GM12878 (cell line): ENCODE measurements at regions not wholly inside any gene's neighbourhood (a gene's known extent, or its start where the extent isn't known, plus 50 kb on each side); places are given as distances from the start of the nearest gene placed in this dataset.

ENCODE experiments used
- ATAC-seq: fragments of 200-7000 bp; cut with Tn5 transposase; 3 replicates; pipeline ENCODE4 v1.9.1; 2020; ENCODE audit warnings: mild to moderate bottlenecking, moderate library complexity
- BruUV-seq: library from RNA; stranded (reverse); fragments of 400-500 nt; replicated peaks from 2 replicates; lab custom pipeline; 2021; lab: Mats Ljungman, UMichigan
- CTCF ChIA-PET: fragments of 300-600 bp; sonication (Branson Sonifier 250); formaldehyde crosslinking; extraction: SDS; loops from one replicate; lab custom pipeline; 2021; ENCODE audit warnings: inconsistent platforms; lab: Yijun Ruan, JAX
- POLR2A ChIA-PET: fragments of 350-600 bp; formaldehyde crosslinking; extraction: SDS; loops from one replicate; lab custom pipeline; 2021; ENCODE audit warnings: inconsistent platforms; lab: Charles Lee
- RAD21 ChIA-PET: fragments of 300-600 bp; sonication (Branson Sonifier 250); formaldehyde crosslinking; loops from one replicate; lab custom pipeline; 2023; ENCODE audit warnings: antibody characterized with exemption; ENCODE audit not compliant: unreplicated experiment; lab: Charles Lee
- SMC1A ChIA-PET: fragments of 300-600 bp; sonication (Branson Sonifier 250); formaldehyde crosslinking; loops from one replicate; lab custom pipeline; 2023; ENCODE audit not compliant: unreplicated experiment, uncharacterized antibody; lab: Charles Lee
- DNase-seq: peaks from one replicate; pipeline ENCODE4 v3.0.0-alpha.2; 2011; ENCODE audit warnings: low read depth, low spot score
- FAIRE-seq: peaks from 3 replicates; lab custom pipeline; 2011; peaks lifted over from hg19 to GRCh38; lab: Jason Lieb, UNC
- H2AFZ ChIP-seq: 2 replicates; pipeline ENCODE4 v1.6.0; 2011; ENCODE audit warnings: low read depth, low read length, control low read depth; ENCODE audit not compliant: control insufficient read depth
- H3K27ac ChIP-seq: 2 replicates; pipeline ENCODE4 v1.5.1; 2011; ENCODE audit warnings: control low read depth; ENCODE audit not compliant: control insufficient read depth, insufficient read depth
- H3K27me3 ChIP-seq, 2 experiments: replicated peaks in 1 of 2; 2 replicates each; pipeline versions ENCODE4 v1.6.0 to v1.6.1; 2011; ENCODE audit warnings: low read length in 1 of 2; ENCODE audit not compliant: control insufficient read depth in 2 of 2, insufficient read depth in 2 of 2
- H3K36me3 ChIP-seq, 2 experiments: 2 replicates each; pipeline ENCODE4 v1.5.1; 2011; ENCODE audit warnings: low read length in 1 of 2; ENCODE audit not compliant: control insufficient read depth in 2 of 2, insufficient read depth in 2 of 2
- H3K4me1 ChIP-seq: 2 replicates; pipeline ENCODE4 v1.6.1; 2011; ENCODE audit warnings: mild to moderate bottlenecking, low read length, moderate library complexity, mixed read lengths; ENCODE audit not compliant: control insufficient read depth, insufficient read depth
- H3K4me2 ChIP-seq: 2 replicates; pipeline ENCODE4 v1.6.0; 2011; ENCODE audit warnings: control low read depth; ENCODE audit not compliant: control insufficient read depth, insufficient read depth
- H3K4me3 ChIP-seq: fragments of 200-600 bp; sonication (generic); 2 replicates; pipeline ENCODE4 v1.5.1; 2016
- H3K79me2 ChIP-seq: 2 replicates; pipeline ENCODE4 v1.6.0; 2011; ENCODE audit warnings: low read length; ENCODE audit not compliant: control insufficient read depth, insufficient read depth
- H3K9ac ChIP-seq: 2 replicates; pipeline ENCODE4 v1.8.0; 2011; ENCODE audit warnings: low read length, control low read depth, mixed read lengths; ENCODE audit not compliant: control insufficient read depth, insufficient read depth
- H3K9me3 ChIP-seq: replicated peaks from 3 replicates; pipeline ENCODE4 v1.5.1; 2011; ENCODE audit warnings: mild to moderate bottlenecking, low read length; ENCODE audit not compliant: control insufficient read depth, insufficient read depth
- H4K20me1 ChIP-seq: 2 replicates; pipeline ENCODE4 v1.6.0; 2011; ENCODE audit not compliant: control insufficient read depth, insufficient read depth
- GABPA ChIP-seq: IDR thresholded peaks from 2 replicates; pipeline ENCODE4 v1.6.1; 2014; ENCODE audit warnings: antibody characterized with exemption, low read depth, mild to moderate bottlenecking, inconsistent platforms
- HCFC1 ChIP-seq: fragments of 150-350 bp; IDR thresholded peaks from 2 replicates; pipeline ENCODE4 v1.6.1; 2014; ENCODE audit warnings: low read length
- IRF4 ChIP-seq: IDR thresholded peaks from 2 replicates; pipeline ENCODE4 v1.6.1; 2011; ENCODE audit warnings: low read depth, low read length
- JUNB ChIP-seq: IDR thresholded peaks from 2 replicates; pipeline ENCODE4 v1.6.1; 2016; ENCODE audit warnings: antibody characterized with exemption, mild to moderate bottlenecking
- MEF2A ChIP-seq: IDR thresholded peaks from 2 replicates; pipeline ENCODE4 v1.6.1; 2011; ENCODE audit warnings: low read depth, mild to moderate bottlenecking, low read length, moderate library complexity; ENCODE audit not compliant: insufficient read depth
- NR2C1 ChIP-seq: fragments of 450-650 bp; IDR thresholded peaks from 2 replicates; pipeline ENCODE4 v1.6.1; 2017; ENCODE audit warnings: antibody characterized with exemption, mild to moderate bottlenecking, moderate library complexity
- USF1 ChIP-seq: IDR thresholded peaks from 2 replicates; pipeline ENCODE4 v1.6.1; 2011; ENCODE audit warnings: borderline replicate concordance, low read depth, mild to moderate bottlenecking, moderate library complexity, mixed read lengths, low read length; ENCODE audit not compliant: insufficient read depth; ENCODE audit errors: extremely low read length
- WGBS: methylation state at CpG from one replicate; pipeline ENCODE4 v1.1.6; 2016; ENCODE audit warnings: low lambda C conversion rate; ENCODE audit not compliant: insufficient replicate concordance, insufficient coverage; ENCODE audit errors: missing lambda C conversion rate; 5-methylcytosine and 5-hydroxymethylcytosine counted together
- in situ Hi-C: fragments of 300-500 bp; cut with MboI; formaldehyde crosslinking; loops from 9 replicates; pipeline ENCODE4 v1.14.3; 2018; ENCODE audit warnings: mixed read lengths
- intact Hi-C: fragments of 100-400 bp; cut with micrococcal nuclease; formaldehyde crosslinking; loops from one replicate; pipeline ENCODE4 v1.14.2; 2022; ENCODE audit not compliant: unreplicated experiment
- TF ChIP-seq, protein P1 (sequence below): fragments of 150-350 bp; IDR thresholded peaks from 2 replicates; pipeline ENCODE4 v1.6.1; 2016; ENCODE audit warnings: low read depth, low read length

DNA sequence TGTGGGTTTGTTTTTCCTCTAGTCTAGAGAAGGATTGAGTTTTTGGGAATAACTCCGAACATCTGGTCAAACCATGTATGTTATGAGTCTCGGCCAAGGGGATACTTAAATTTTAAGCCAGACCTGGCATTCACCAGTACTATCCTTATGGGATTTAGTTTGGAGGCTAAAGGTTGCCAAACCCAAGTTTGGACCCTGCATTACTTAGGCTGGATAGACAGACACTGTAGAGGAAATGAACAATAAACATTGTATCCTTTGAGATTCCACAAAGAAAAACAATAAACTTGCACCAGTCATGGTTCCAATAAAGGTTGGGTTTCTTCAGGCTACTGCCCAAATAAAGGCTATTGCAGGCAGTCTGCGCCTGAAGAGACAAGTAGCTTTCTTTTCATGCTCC lies 296.7 kb upstream of the MEF2C start:
- no TSS peak for BruUV-seq
- SMC1A ChIA-PET = no interaction called here
- Histone ChIP-seq H3K27ac (no peak overlapping the region), H3K9me3 (no peaks in the 10 kb centered on the region), H3K4me2 (no peak overlapping the region), H3K4me3 (no peak overlapping the region), H3K9ac (no peak overlapping the region), H3K4me1 (no peaks in the 10 kb centered on the region), H4K20me1 (no peaks in the 10 kb centered on the region), H3K27me3 (no peaks in the 10 kb centered on the region), H3K36me3 (no peaks in the 10 kb centered on the region), H3K79me2 (no peaks in the 10 kb centered on the region), H2AFZ (no peak overlapping the region)
- 100% methylated on average over 3 of the region's 3 CpGs for WGBS
- FAIRE-seq (no peak), DNase-seq (no peak), ATAC-seq (no peak)
- in situ Hi-C loops (no loop called here), intact Hi-C loops (no loop called here)
- POLR2A ChIA-PET = no interaction called here
- RAD21 ChIA-PET = no interaction called here
- TF ChIP-seq MEF2A = no peak
- TF ChIP-seq, protein P1, sequence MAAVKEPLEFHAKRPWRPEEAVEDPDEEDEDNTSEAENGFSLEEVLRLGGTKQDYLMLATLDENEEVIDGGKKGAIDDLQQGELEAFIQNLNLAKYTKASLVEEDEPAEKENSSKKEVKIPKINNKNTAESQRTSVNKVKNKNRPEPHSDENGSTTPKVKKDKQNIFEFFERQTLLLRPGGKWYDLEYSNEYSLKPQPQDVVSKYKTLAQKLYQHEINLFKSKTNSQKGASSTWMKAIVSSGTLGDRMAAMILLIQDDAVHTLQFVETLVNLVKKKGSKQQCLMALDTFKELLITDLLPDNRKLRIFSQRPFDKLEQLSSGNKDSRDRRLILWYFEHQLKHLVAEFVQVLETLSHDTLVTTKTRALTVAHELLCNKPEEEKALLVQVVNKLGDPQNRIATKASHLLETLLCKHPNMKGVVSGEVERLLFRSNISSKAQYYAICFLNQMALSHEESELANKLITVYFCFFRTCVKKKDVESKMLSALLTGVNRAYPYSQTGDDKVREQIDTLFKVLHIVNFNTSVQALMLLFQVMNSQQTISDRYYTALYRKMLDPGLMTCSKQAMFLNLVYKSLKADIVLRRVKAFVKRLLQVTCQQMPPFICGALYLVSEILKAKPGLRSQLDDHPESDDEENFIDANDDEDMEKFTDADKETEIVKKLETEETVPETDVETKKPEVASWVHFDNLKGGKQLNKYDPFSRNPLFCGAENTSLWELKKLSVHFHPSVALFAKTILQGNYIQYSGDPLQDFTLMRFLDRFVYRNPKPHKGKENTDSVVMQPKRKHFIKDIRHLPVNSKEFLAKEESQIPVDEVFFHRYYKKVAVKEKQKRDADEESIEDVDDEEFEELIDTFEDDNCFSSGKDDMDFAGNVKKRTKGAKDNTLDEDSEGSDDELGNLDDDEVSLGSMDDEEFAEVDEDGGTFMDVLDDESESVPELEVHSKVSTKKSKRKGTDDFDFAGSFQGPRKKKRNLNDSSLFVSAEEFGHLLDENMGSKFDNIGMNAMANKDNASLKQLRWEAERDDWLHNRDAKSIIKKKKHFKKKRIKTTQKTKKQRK = no peak
- no peak for TF ChIP-seq HCFC1
- TF ChIP-seq JUNB = no peak
- TF ChIP-seq GABPA = no peak
- TF ChIP-seq USF1 = no peak
- TF ChIP-seq NR2C1 = no peak
- no peak for TF ChIP-seq IRF4
- CTCF ChIA-PET = no interaction called here
